Body of pancreas (tissue), 4 donors: ENCODE measurements at regions not wholly inside any gene's neighbourhood (a gene's known extent, or its start where the extent isn't known, plus 50 kb on each side); places are given as distances from the start of the nearest gene placed in this dataset.

ENCODE experiments used
- POLR2A ChIP-seq, 3 donors: fragments of 450-650 bp; IDR thresholded peaks; one replicate each; pipeline ENCODE4 v1.6.1; 2016; ENCODE audit warnings: antibody characterized with exemption in 3 of 3, mild to moderate bottlenecking in 2 of 3
- TF ChIP-seq, protein P1 (sequence below), 7 experiments: fragments of 450-650 bp in 4 of 7; fragments of 200-600 bp in 3 of 7; sonication (generic) in 3 of 7; IDR thresholded peaks; one replicate each; pipeline ENCODE4 v1.5.1; 2016 to 2019; ENCODE audit warnings: antibody characterized with exemption in 7 of 7

DNA sequence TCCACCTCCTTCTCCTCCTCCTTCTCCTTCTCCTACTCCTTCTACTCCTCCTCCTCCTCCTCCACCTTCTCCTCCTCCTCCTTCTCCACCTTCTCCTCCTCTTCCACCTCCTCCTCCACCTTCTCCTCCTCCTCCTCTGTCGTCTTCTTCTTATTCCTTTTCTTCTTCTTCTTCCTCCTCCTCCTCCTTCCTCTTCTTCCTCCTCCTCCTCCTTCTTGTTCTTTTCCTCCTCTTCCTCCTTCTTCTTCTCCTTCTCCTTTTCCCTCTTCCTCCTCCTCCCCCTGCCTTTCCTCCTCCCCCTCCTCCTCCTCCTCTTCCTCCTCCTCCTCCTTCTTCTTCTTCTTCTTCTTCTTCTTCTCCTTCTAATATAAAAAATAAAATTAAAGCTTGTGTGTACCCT is 971.2 kb upstream of the PIK3C3 start:
- TF ChIP-seq, protein P1, sequence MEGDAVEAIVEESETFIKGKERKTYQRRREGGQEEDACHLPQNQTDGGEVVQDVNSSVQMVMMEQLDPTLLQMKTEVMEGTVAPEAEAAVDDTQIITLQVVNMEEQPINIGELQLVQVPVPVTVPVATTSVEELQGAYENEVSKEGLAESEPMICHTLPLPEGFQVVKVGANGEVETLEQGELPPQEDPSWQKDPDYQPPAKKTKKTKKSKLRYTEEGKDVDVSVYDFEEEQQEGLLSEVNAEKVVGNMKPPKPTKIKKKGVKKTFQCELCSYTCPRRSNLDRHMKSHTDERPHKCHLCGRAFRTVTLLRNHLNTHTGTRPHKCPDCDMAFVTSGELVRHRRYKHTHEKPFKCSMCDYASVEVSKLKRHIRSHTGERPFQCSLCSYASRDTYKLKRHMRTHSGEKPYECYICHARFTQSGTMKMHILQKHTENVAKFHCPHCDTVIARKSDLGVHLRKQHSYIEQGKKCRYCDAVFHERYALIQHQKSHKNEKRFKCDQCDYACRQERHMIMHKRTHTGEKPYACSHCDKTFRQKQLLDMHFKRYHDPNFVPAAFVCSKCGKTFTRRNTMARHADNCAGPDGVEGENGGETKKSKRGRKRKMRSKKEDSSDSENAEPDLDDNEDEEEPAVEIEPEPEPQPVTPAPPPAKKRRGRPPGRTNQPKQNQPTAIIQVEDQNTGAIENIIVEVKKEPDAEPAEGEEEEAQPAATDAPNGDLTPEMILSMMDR (IDR thresholded peaks at IDR 0.05), result no peak
- no peak for TF ChIP-seq POLR2A (IDR thresholded peaks at IDR 0.05)
